ENCODE measurements at regions not wholly inside any gene's neighbourhood (a gene's known extent, or its start where the extent isn't known, plus 50 kb on each side); places are given as distances from the start of the nearest gene placed in this dataset.

GRCh38 chr2:198961547-198961946 lies 496.2 kb downstream of the SATB2 start:
- TF ChIP-seq CTCF (IDR thresholded peaks at IDR 0.05) (no peak), POLR2A (IDR thresholded peaks at IDR 0.05) (no peak)
